HG03097 (cell line): ENCODE measurements at regions not wholly inside any gene's neighbourhood (a gene's known extent, or its start where the extent isn't known, plus 50 kb on each side); places are given as distances from the start of the nearest gene placed in this dataset.

ENCODE experiments used
- ATAC-seq: cut with Tn5 transposase; IDR thresholded peaks from one replicate; pipeline ENCODE4 v1.9.1; 2021; ENCODE audit not compliant: unreplicated experiment, low FRiP score

- ATAC-seq: no peak
Measured at GRCh38 chr6:140050101-140050995, 675.9 kb upstream of the CITED2 start.

- no peak for ATAC-seq
Measured at GRCh38 chr6:140049251-140049650, 674.8 kb upstream of the CITED2 start.

GRCh38 chr6:140048202-140048790 lies 673.8 kb upstream of the CITED2 start:
- no peak for ATAC-seq

- ATAC-seq: no peak
Measured at GRCh38 chr6:140047321-140047720, 672.9 kb upstream of the CITED2 start.

GRCh38 chr6:140046016-140046632 lies 671.7 kb upstream of the CITED2 start:
- no peak for ATAC-seq

- no peak for ATAC-seq
Measured at GRCh38 chr6:140045116-140045515, 670.7 kb upstream of the CITED2 start.

- no peak for ATAC-seq
Measured at GRCh38 chr6:140044626-140045025, 670.2 kb upstream of the CITED2 start.

GRCh38 chr6:140043762-140044378 lies 669.4 kb upstream of the CITED2 start:
- no peak for ATAC-seq

GRCh38 chr6:140043357-140043756 lies 668.9 kb upstream of the CITED2 start:
- no peak for ATAC-seq

GRCh38 chr6:140041571-140042332 lies 667.3 kb upstream of the CITED2 start:
- ATAC-seq: no peak

- ATAC-seq: no peak
Measured at GRCh38 chr6:140041056-140041455, 666.6 kb upstream of the CITED2 start.

- no peak for ATAC-seq
Measured at GRCh38 chr6:140040396-140040795, 665.9 kb upstream of the CITED2 start.

GRCh38 chr6:140039364-140039763 lies 664.9 kb upstream of the CITED2 start:
- no peak for ATAC-seq

- ATAC-seq: no peak
Measured at GRCh38 chr6:140036196-140036595, 661.7 kb upstream of the CITED2 start.

- no peak for ATAC-seq
Measured at GRCh38 chr6:140032189-140032588, 657.7 kb upstream of the CITED2 start.

- ATAC-seq: no peak
Measured at GRCh38 chr6:140029551-140029950, 655.1 kb upstream of the CITED2 start.

GRCh38 chr6:140027219-140027618 lies 652.8 kb upstream of the CITED2 start:
- ATAC-seq: no peak

- no peak for ATAC-seq
Measured at GRCh38 chr6:140026546-140026945, 652.1 kb upstream of the CITED2 start.

GRCh38 chr6:140025171-140025570 lies 650.7 kb upstream of the CITED2 start:
- ATAC-seq: no peak

GRCh38 chr6:140020207-140020791 lies 645.9 kb upstream of the CITED2 start:
- ATAC-seq: no peak
